Putamen (tissue), 1 donor: ENCODE measurements at regions not wholly inside any gene's neighbourhood (a gene's known extent, or its start where the extent isn't known, plus 50 kb on each side); places are given as distances from the start of the nearest gene placed in this dataset.

Experiments
- DNase-seq: peaks from one replicate; pipeline ENCODE4 v3.0.0-alpha.2; 2016; ENCODE audit warnings: low spot score

- no peak for DNase-seq
Observed at GRCh38 chr2:59677158-59677557, 876.3 kb downstream of the BCL11A start.

- no peak for DNase-seq
Observed at GRCh38 chr2:59674100-59674499, 879.4 kb downstream of the BCL11A start.

- no peak for DNase-seq
Observed at GRCh38 chr2:59665021-59665420, 888.4 kb downstream of the BCL11A start.

GRCh38 chr2:59662127-59662861 lies 891.2 kb downstream of the BCL11A start:
- DNase-seq: no peak

GRCh38 chr2:59660262-59660661 lies 893.2 kb downstream of the BCL11A start:
- DNase-seq: no peak

- peak; percentile 6 for DNase-seq
Observed at GRCh38 chr2:59658906-59659635, 894.4 kb downstream of the BCL11A start.

- no peak for DNase-seq
Observed at GRCh38 chr2:59655809-59656208, 897.6 kb downstream of the BCL11A start.

- DNase-seq: no peak
Observed at GRCh38 chr2:59654710-59655109, 898.7 kb downstream of the BCL11A start.

GRCh38 chr2:59653164-59653563 lies 900.3 kb downstream of the BCL11A start:
- DNase-seq: no peak

GRCh38 chr2:59630789-59631188 lies 922.7 kb downstream of the BCL11A start:
- no peak for DNase-seq

- DNase-seq: no peak
Observed at GRCh38 chr2:59627599-59627998, 925.9 kb downstream of the BCL11A start.

GRCh38 chr2:59622599-59623308 lies 930.7 kb downstream of the BCL11A start:
- DNase-seq: no peak

- no peak for DNase-seq
Observed at GRCh38 chr2:59604123-59604522, 949.3 kb downstream of the BCL11A start.

GRCh38 chr2:59594671-59595222 lies 958.7 kb downstream of the BCL11A start:
- no peak for DNase-seq

GRCh38 chr2:59590798-59591197 lies 962.7 kb downstream of the BCL11A start:
- no peak for DNase-seq

GRCh38 chr2:59589881-59590280 lies 963.6 kb downstream of the BCL11A start:
- DNase-seq: no peak

GRCh38 chr2:59588286-59588685 lies 965.2 kb downstream of the BCL11A start:
- no peak for DNase-seq

- no peak for DNase-seq
Observed at GRCh38 chr2:59586176-59586575, 967.3 kb downstream of the BCL11A start.

GRCh38 chr2:59585655-59586054 lies 967.8 kb downstream of the BCL11A start:
- no peak for DNase-seq

GRCh38 chr2:59584958-59585357 lies 968.5 kb downstream of the BCL11A start:
- no peak for DNase-seq

GRCh38 chr2:59583173-59583765 lies 970.2 kb downstream of the BCL11A start:
- DNase-seq: no peak

GRCh38 chr2:59578349-59578748 lies 975.1 kb downstream of the BCL11A start:
- DNase-seq: no peak
